GM12873 (cell line): ENCODE measurements at regions not wholly inside any gene's neighbourhood (a gene's known extent, or its start where the extent isn't known, plus 50 kb on each side); places are given as distances from the start of the nearest gene placed in this dataset.

Source experiments
- CTCF ChIP-seq: IDR thresholded peaks from 2 replicates; pipeline ENCODE4 v1.5.1; 2012; ENCODE audit warnings: low read depth, mild to moderate bottlenecking, moderate library complexity, low read length, control low read depth; ENCODE audit not compliant: insufficient read depth; ENCODE audit errors: missing control alignments

- TF ChIP-seq CTCF = no peak
Observed at GRCh38 chr3:159026510-159026909, 224.7 kb downstream of the MFSD1 start.

- no peak for TF ChIP-seq CTCF
Observed at GRCh38 chr3:159028706-159029105, 226.9 kb downstream of the MFSD1 start.

DNA sequence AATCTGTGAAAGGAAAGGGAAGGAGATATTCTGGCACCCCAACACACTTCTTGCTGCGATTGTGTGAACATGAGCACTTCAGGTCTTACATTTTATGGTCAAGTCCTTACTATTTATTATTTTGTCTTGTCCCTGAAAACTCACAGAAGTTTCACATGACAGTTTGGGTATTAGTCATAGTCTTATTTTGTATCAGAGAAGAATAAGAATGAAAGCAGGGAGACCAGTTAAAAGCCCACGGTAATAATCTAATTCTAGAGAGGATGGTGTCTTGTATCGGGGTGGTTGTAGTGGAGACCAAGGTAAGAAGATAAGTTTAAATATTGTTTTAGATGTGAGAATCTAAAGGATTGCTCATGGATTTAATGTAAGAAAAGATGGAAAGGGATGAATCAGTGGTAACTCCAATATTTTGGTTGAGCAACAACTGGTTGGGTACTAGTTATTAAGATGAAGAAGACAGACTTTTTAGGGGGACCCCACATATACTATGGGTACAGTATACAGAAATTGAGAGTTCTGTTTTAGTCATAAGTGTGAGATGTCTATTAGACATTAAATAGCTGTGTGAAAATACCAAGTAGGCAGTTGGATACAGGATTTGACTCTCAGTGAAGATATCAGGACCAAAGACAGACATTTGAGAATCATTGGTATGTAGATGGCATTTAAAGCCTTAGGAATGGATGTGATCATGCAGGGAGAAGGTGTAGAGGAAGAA is 227.6 kb downstream of the MFSD1 start:
- no peak for TF ChIP-seq CTCF

- no peak for TF ChIP-seq CTCF
Observed at GRCh38 chr3:159030138-159030670, 228.3 kb downstream of the MFSD1 start.

- TF ChIP-seq CTCF = no peak
Observed at GRCh38 chr3:159030886-159031679, 229.2 kb downstream of the MFSD1 start.

DNA sequence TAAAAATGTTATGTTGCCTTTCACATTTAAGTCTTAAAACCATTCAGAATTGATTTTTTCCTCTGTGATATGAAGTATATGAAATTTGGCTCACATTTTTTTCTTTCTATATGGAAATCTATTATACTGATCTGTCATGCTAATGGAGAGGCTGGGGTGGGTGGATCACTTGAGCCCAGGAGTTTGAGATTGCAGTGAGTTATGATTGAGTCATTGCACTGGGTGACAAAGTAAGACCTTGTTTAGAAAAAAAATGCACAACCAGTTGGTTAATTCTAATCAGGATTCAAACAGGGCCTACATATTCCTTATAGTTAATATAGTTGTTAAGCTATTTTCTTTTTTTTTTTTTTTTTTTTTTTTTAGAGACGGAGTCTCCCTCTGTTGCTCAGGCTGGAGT is 230.5 kb downstream of the MFSD1 start:
- no peak for TF ChIP-seq CTCF

DNA sequence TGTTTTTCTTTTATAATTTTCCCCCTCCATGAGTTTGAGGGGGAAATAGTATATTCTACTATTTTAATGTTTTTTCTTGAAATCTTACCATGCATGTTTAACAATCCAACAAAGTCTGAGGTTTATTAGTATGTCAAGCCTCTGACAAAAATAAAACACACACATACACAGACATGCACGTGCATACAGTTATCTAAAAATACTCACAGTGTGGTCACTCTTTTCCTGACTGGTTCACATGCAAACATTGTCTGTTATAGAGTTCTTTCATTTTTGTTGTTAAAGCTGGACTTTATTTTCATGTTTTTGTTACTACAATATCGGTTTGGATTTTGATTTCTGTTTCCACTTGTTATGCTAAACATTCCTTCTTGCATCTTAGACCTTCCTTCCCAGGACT is 236.6 kb downstream of the MFSD1 start:
- TF ChIP-seq CTCF = no peak
